ENCODE measurements at regions not wholly inside any gene's neighbourhood (a gene's known extent, or its start where the extent isn't known, plus 50 kb on each side); places are given as distances from the start of the nearest gene placed in this dataset.

DNA sequence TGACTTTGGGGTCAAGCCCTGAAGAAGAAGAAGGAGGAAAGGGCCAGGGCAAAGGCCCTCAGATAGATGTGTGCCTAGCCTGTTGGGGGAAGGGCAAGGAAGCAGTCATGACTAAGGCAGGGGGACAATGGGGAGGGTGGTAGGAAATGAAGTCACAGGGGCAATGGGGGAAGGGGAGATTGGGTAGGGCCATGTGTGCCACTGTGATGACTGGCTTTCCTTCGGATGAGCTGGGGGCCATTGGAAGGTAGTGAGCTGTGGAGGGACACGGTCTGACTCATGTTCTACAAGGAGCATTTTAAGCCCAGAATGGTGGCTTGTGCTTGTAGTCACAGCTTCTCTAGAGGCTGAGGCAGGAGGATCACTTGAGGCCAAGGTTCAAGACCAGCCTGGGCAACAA lies 642.0 kb downstream of the MID1IP1 start:
- Histone ChIP-seq H3K27me3 (ENCODE audit: insufficient read depth, low read length) (no peaks in the 10 kb centered on the region), H3K27ac (ENCODE audit: low read depth, low read length) (no peak overlapping the region), H3K9me3 (ENCODE audit: control insufficient read depth in 1 of 2, low read length in 2 of 2) (no peaks in the 10 kb centered on the region), H3K4me3 (ENCODE audit: low read length in 2 of 2) (no peak overlapping the region), H3K4me1 (ENCODE audit: insufficient read depth, low read length) (peaks cover 11% of the 10 kb centered on the region), H3K36me3 (ENCODE audit: insufficient read depth, low read length) (no peaks in the 10 kb centered on the region)
- no peaks in the 10 kb centered on the region for H3K27me3 Mint-ChIP-seq
- CTCF ChIA-PET (ENCODE audit: partially characterized antibody): interaction anchor here (2.9 kb wide), 1 partner anchor 182 kb away, joined by 16 read pairs; no protein-coding TSS in a partner anchor
- peaks cover 0 to 5% (median under 1%) of the 10 kb centered on the region in 8 donors for H3K9me3 Mint-ChIP-seq
- POLR2A ChIA-PET (ENCODE audit: partially characterized antibody): no interaction called here
- no peak for DNase-seq
- intact Hi-C loops (cut with micrococcal nuclease): loop anchor here (10.0 kb wide), 1 partner anchor 108 kb away; no protein-coding TSS in a partner anchor
- peaks cover 0 to 3% of the 10 kb centered on the region in 2 donors for H3K36me3 Mint-ChIP-seq
- peaks cover 0 to 15% (median 11%) of the 10 kb centered on the region in 4 donors for H3K4me1 Mint-ChIP-seq
- no peak overlapping the region for H3K4me3 Mint-ChIP-seq
- no peak overlapping the region for H3K27ac Mint-ChIP-seq

DNA sequence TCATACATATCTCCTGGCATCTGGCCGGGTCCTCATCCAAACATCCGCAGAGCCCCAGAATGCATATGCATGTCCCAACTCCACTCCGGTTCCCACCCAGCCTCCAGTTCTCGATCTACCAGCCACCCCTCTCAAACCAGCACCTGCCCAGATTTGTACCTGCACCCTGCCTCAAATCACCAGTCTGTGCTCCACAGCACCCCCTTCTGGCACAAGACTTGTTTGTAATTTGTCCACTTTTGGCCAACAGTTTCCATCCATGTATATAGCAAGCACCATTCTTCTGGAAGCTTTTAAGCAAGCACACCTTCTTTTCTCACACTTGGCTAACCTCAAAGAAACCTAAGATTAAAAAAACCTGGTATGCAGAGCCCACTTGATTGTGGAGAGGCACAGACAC lies 644.1 kb downstream of the MID1IP1 start:
- peaks cover 0 to 5% (median under 1%) of the 10 kb centered on the region in 8 donors for H3K9me3 Mint-ChIP-seq
- peaks cover 2 to 10% (median 8%) of the 10 kb centered on the region in 4 donors for H3K4me1 Mint-ChIP-seq
- H3K27me3 Mint-ChIP-seq: no peaks in the 10 kb centered on the region
- H3K27me3 ChIP-seq (ENCODE audit: insufficient read depth, low read length): no peaks in the 10 kb centered on the region
- DNase-seq: peak; percentile 12 to 38 (median 18)
- no peak overlapping the region for H3K27ac Mint-ChIP-seq
- CTCF ChIA-PET (ENCODE audit: partially characterized antibody): interaction anchor here (0.9 to 2.9 kb wide), 2 partner anchors 118 to 184 kb away, joined by 3 to 16 read pairs; no protein-coding TSS in a partner anchor
- no peaks in the 10 kb centered on the region for H3K36me3 ChIP-seq (ENCODE audit: insufficient read depth, low read length)
- no peak overlapping the region for H3K27ac ChIP-seq (ENCODE audit: low read depth, low read length)
- POLR2A ChIA-PET (ENCODE audit: partially characterized antibody): no interaction called here
- intact Hi-C loops (cut with micrococcal nuclease): loop anchor here (1.0 to 10.0 kb wide), 3 partner anchors 111 to 283 kb away; no protein-coding TSS in a partner anchor
- H3K4me3 ChIP-seq (ENCODE audit: low read length in 2 of 2): no peak overlapping the region
- H3K4me1 ChIP-seq (ENCODE audit: insufficient read depth, low read length): peaks cover 4% of the 10 kb centered on the region
- H3K4me3 Mint-ChIP-seq: no peak overlapping the region
- H3K36me3 Mint-ChIP-seq: peaks cover 0 to 3% of the 10 kb centered on the region in 2 donors
- no peaks in the 10 kb centered on the region for H3K9me3 ChIP-seq (ENCODE audit: control insufficient read depth in 1 of 2, low read length in 2 of 2)

DNA sequence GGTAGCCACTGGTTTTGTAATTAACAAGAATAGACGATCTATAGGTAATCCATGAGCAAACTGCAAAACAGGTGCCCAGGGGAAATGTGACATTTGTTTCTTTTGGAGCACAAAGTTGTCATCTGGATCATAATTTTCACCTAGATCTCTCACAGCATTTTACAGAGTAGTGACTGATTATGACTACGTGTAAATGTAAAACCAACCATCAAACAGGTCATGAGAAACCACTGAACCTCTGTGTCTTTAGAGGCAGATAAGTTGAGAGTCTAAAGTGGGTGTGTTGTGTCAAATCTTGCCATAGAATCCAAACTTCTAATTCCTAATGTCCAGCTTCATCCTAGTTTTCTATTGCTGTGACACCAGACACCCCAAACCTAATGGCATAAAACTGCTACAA lies 648.1 kb downstream of the MID1IP1 start:
- Histone ChIP-seq H3K27ac (ENCODE audit: low read depth, low read length) (no peak overlapping the region), H3K9me3 (ENCODE audit: control insufficient read depth in 1 of 2, low read length in 2 of 2) (no peaks in the 10 kb centered on the region), H3K36me3 (ENCODE audit: insufficient read depth, low read length) (no peaks in the 10 kb centered on the region), H3K4me1 (ENCODE audit: insufficient read depth, low read length) (no peaks in the 10 kb centered on the region), H3K4me3 (ENCODE audit: low read length in 2 of 2) (no peak overlapping the region), H3K27me3 (ENCODE audit: insufficient read depth, low read length) (no peaks in the 10 kb centered on the region)
- Mint-ChIP-seq H3K9me3 (peaks cover 0 to under 1% (median 0%) of the 10 kb centered on the region in 8 donors), H3K27me3 (no peaks in the 10 kb centered on the region), H3K36me3 (no peaks in the 10 kb centered on the region), H3K27ac (no peak overlapping the region), H3K4me1 (peaks cover 2 to 8% (median 7%) of the 10 kb centered on the region in 4 donors), H3K4me3 (no peak overlapping the region)
- no peak for DNase-seq
- CTCF ChIA-PET (ENCODE audit: partially characterized antibody): no interaction called here
- POLR2A ChIA-PET (ENCODE audit: partially characterized antibody): no interaction called here
- intact Hi-C loops (cut with micrococcal nuclease): loop anchor here (10.0 kb wide), 1 partner anchor 115 kb away; no protein-coding TSS in a partner anchor

DNA sequence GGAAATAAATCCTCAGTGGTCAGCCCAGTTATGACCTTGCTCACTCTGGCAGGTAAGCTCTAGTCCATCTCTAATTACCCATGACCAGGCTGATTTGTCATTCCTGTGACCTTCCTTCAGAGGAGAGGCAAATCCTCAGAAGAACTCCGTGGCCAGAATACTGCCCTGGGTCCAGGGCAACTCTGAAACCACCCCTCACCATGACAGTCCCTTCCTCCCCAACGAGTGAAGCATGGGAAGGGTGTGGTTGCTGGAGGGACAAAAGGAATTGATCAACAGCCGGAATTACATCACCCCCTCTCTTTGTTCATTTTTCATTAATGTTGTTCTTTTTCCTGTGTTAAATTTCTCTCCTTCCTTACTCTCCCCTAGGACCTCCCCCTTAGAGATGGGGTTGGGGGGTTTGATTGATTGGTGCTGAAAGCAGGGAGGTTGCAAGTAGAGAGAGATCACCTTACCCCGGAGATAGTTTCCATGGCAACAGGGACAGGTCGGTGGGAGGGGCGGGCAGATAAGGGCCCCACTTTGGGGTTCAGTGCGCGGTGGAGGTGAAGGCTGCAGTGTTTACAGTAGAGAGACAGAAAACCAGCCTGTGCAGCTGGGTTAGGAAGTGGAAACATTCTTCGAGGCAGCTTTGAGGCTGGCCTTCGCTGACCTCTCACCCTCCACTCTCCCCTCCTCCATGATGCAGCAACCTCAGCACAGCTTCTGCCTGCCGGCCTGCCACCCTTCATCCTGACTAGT lies 647.4 kb downstream of the BCOR start:
- intact Hi-C loops (cut with micrococcal nuclease): no loop called here
- H3K27me3 Mint-ChIP-seq: no peaks in the 10 kb centered on the region
- POLR2A ChIA-PET (ENCODE audit: partially characterized antibody): no interaction called here
- no peaks in the 10 kb centered on the region for H3K9me3 Mint-ChIP-seq
- H3K36me3 ChIP-seq (ENCODE audit: insufficient read depth, low read length): no peaks in the 10 kb centered on the region
- no peak overlapping the region for H3K27ac ChIP-seq (ENCODE audit: low read depth, low read length)
- H3K4me1 Mint-ChIP-seq: peaks cover 2 to 7% (median 6%) of the 10 kb centered on the region in 4 donors
- DNase-seq: peak in 1 of 5 donors; percentile 6
- H3K27ac Mint-ChIP-seq: peak overlapping the region in 1 of 7 donors; percentile 68
- H3K9me3 ChIP-seq (ENCODE audit: control insufficient read depth in 1 of 2, low read length in 2 of 2): no peaks in the 10 kb centered on the region
- H3K36me3 Mint-ChIP-seq: no peaks in the 10 kb centered on the region
- no peaks in the 10 kb centered on the region for H3K4me1 ChIP-seq (ENCODE audit: insufficient read depth, low read length)
- CTCF ChIA-PET (ENCODE audit: partially characterized antibody): no interaction called here
- H3K27me3 ChIP-seq (ENCODE audit: insufficient read depth, low read length): no peaks in the 10 kb centered on the region
- no peak overlapping the region for H3K4me3 Mint-ChIP-seq
- H3K4me3 ChIP-seq (ENCODE audit: low read length in 2 of 2): no peak overlapping the region

DNA sequence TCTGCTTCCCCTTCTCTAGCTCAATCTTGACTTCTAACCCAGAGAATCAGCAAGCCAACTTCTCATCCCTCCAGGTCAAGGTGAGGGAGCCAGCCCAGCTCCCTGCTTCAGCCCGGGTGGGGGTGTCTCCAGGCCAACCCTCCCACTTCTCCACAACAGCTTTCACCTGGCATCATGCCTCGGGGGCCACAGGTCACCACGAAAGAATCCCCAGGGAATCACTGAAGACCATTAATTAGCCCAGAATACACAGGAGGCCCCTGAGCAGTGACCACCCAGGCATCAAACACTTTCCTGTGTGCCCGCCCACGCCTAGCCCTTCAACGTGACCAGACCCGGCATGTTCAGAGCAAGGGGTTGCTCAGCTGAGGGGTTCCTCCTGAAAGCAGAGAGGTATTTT lies 646.7 kb downstream of the BCOR start:
- CTCF ChIA-PET (ENCODE audit: partially characterized antibody): no interaction called here
- no peaks in the 10 kb centered on the region for H3K9me3 ChIP-seq (ENCODE audit: control insufficient read depth in 1 of 2, low read length in 2 of 2)
- intact Hi-C loops (cut with micrococcal nuclease): no loop called here
- Mint-ChIP-seq H3K4me3 (no peak overlapping the region), H3K27me3 (no peaks in the 10 kb centered on the region), H3K36me3 (no peaks in the 10 kb centered on the region), H3K27ac (no peak overlapping the region), H3K4me1 (peaks cover 2 to 6% (median 4%) of the 10 kb centered on the region in 4 donors), H3K9me3 (no peaks in the 10 kb centered on the region)
- H3K36me3 ChIP-seq (ENCODE audit: insufficient read depth, low read length): no peaks in the 10 kb centered on the region
- no peak overlapping the region for H3K27ac ChIP-seq (ENCODE audit: low read depth, low read length)
- no peak overlapping the region for H3K4me3 ChIP-seq (ENCODE audit: low read length in 2 of 2)
- POLR2A ChIA-PET (ENCODE audit: partially characterized antibody): no interaction called here
- DNase-seq: no peak
- H3K4me1 ChIP-seq (ENCODE audit: insufficient read depth, low read length): no peaks in the 10 kb centered on the region
- H3K27me3 ChIP-seq (ENCODE audit: insufficient read depth, low read length): no peaks in the 10 kb centered on the region

DNA sequence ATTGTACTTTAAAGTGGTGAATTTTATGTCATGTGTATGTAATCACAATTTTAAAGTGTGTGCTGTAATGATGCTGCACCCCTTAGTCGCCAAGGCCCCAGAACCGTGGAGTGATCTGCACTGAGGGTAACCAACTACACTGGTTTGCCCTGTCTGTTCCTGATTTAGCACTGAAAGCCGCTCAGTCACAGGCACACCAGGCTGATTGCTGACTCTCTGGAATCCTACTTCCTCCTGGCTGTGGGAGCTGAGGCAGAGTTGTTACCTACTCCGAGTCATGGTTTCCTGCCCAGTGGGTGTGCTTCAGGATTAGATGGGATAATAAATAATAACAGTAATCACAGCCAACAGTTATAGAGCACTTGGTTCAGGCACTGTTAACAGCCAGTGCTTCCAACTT lies 645.4 kb downstream of the BCOR start:
- H3K4me1 ChIP-seq (ENCODE audit: insufficient read depth, low read length): no peaks in the 10 kb centered on the region
- Mint-ChIP-seq H3K36me3 (no peaks in the 10 kb centered on the region), H3K9me3 (peaks cover 0 to 11% (median 2%) of the 10 kb centered on the region in 8 donors), H3K4me1 (peaks cover 2 to 6% (median 4%) of the 10 kb centered on the region in 4 donors), H3K27me3 (no peaks in the 10 kb centered on the region), H3K27ac (no peak overlapping the region), H3K4me3 (no peak overlapping the region)
- POLR2A ChIA-PET (ENCODE audit: partially characterized antibody): no interaction called here
- no peak overlapping the region for H3K27ac ChIP-seq (ENCODE audit: low read depth, low read length)
- CTCF ChIA-PET (ENCODE audit: partially characterized antibody): no interaction called here
- H3K36me3 ChIP-seq (ENCODE audit: insufficient read depth, low read length): no peaks in the 10 kb centered on the region
- H3K9me3 ChIP-seq (ENCODE audit: control insufficient read depth in 1 of 2, low read length in 2 of 2): no peaks in the 10 kb centered on the region
- no peak for DNase-seq
- intact Hi-C loops (cut with micrococcal nuclease): no loop called here
- no peaks in the 10 kb centered on the region for H3K27me3 ChIP-seq (ENCODE audit: insufficient read depth, low read length)
- no peak overlapping the region for H3K4me3 ChIP-seq (ENCODE audit: low read length in 2 of 2)

DNA sequence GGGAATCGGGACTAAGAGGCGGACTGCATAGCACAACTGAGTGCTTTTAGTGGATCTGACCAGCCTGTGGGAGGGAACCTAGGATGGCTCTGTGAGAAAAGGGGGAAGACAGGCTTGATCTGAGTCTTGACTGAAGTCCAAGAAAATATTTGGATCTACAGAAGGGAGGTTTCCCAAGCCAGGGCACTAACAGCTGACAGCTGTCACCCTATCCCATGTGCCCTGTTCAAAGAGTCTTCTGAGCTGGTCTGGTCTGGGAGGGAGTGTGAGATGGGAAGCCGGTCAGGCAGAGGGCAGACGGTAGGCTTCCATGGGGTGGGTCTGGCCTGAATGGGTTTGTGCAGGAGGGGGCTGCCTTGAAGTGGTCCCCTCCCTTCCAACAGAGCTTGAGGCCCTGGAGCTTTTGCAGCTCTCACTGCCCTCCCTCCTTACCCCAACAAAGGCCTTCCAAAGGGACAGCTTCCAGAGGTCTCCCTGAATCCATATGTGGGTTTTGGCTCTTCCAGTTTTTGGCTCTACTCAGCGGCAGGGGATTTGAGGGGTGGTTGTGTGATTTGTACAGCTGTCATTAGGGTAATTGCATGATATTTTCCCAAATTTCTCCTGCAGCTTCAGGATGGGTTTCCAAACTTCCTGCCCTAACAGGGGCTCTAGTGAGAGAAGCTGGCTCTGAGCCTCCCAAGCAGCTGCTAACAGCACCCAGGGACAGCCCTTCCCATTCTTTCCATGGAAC lies 643.7 kb downstream of the BCOR start:
- intact Hi-C loops (cut with micrococcal nuclease): no loop called here
- no peak overlapping the region for H3K4me3 ChIP-seq (ENCODE audit: low read length in 2 of 2)
- Mint-ChIP-seq H3K9me3 (peaks cover 0 to 11% (median 2%) of the 10 kb centered on the region in 8 donors), H3K36me3 (no peaks in the 10 kb centered on the region), H3K4me1 (peaks cover 0 to 6% (median 3%) of the 10 kb centered on the region in 4 donors), H3K4me3 (no peak overlapping the region), H3K27me3 (no peaks in the 10 kb centered on the region), H3K27ac (no peak overlapping the region)
- CTCF ChIA-PET (ENCODE audit: partially characterized antibody): no interaction called here
- POLR2A ChIA-PET (ENCODE audit: partially characterized antibody): no interaction called here
- no peaks in the 10 kb centered on the region for H3K9me3 ChIP-seq (ENCODE audit: control insufficient read depth in 1 of 2, low read length in 2 of 2)
- DNase-seq: no peak
- H3K27ac ChIP-seq (ENCODE audit: low read depth, low read length): no peak overlapping the region
- H3K36me3 ChIP-seq (ENCODE audit: insufficient read depth, low read length): no peaks in the 10 kb centered on the region
- no peaks in the 10 kb centered on the region for H3K27me3 ChIP-seq (ENCODE audit: insufficient read depth, low read length)
- no peaks in the 10 kb centered on the region for H3K4me1 ChIP-seq (ENCODE audit: insufficient read depth, low read length)

All from CD4-positive, alpha-beta memory T cell (primary cell).